ENCODE measurements at regions not wholly inside any gene's neighbourhood (a gene's known extent, or its start where the extent isn't known, plus 50 kb on each side); places are given as distances from the start of the nearest gene placed in this dataset.
"Not testable (repeated sequence)": the region's sequence is repeated elsewhere in the genome, so short reads cannot be mapped to it uniquely, and the experiment has no call there.

- no peak for DNase-seq (ENCODE audit: low read depth in 3 of 3)
Observed at GRCh38 chr13:79918620-79919019, 422.3 kb downstream of the SPRY2 start.

GRCh38 chr13:79917628-79918027, 423.3 kb downstream of the SPRY2 start:
- DNase-seq (ENCODE audit: low read depth in 3 of 3): no peak

- no peak for DNase-seq (ENCODE audit: low read depth in 3 of 3)
Observed at GRCh38 chr13:79915114-79915811, 425.7 kb downstream of the SPRY2 start.

GRCh38 chr13:79913141-79913827, 427.6 kb downstream of the SPRY2 start:
- DNase-seq (ENCODE audit: low read depth in 3 of 3): no peak

- no peak for DNase-seq (ENCODE audit: low read depth in 3 of 3)
Observed at GRCh38 chr13:79912403-79912802, 428.5 kb downstream of the SPRY2 start.

GRCh38 chr13:79910875-79911540, 429.9 kb downstream of the SPRY2 start:
- DNase-seq (ENCODE audit: low read depth in 3 of 3): no peak

- DNase-seq (ENCODE audit: low read depth in 3 of 3): no peak
Observed at GRCh38 chr13:79909644-79910043, 428.7 kb downstream of the NDFIP2 start.

- DNase-seq (ENCODE audit: low read depth in 3 of 3): no peak
Observed at GRCh38 chr13:79908381-79908780, 427.4 kb downstream of the NDFIP2 start.

GRCh38 chr13:79907527-79907926, 426.6 kb downstream of the NDFIP2 start:
- no peak for DNase-seq (ENCODE audit: low read depth in 3 of 3)

GRCh38 chr13:79906345-79906744, 425.4 kb downstream of the NDFIP2 start:
- DNase-seq (ENCODE audit: low read depth in 3 of 3): no peak

- DNase-seq (ENCODE audit: low read depth in 3 of 3): no peak
Observed at GRCh38 chr13:79905018-79905417, 424.1 kb downstream of the NDFIP2 start.

- DNase-seq (ENCODE audit: low read depth in 3 of 3): no peak
Observed at GRCh38 chr13:79904581-79904980, 423.6 kb downstream of the NDFIP2 start.

- DNase-seq (ENCODE audit: low read depth in 3 of 3): no peak
Observed at GRCh38 chr13:79901336-79901735, 420.4 kb downstream of the NDFIP2 start.

- no peak for DNase-seq (ENCODE audit: low read depth in 3 of 3)
Observed at GRCh38 chr13:79900356-79900755, 419.4 kb downstream of the NDFIP2 start.

- DNase-seq (ENCODE audit: low read depth in 3 of 3): no peak
Observed at GRCh38 chr13:79898996-79899395, 418.0 kb downstream of the NDFIP2 start.

- DNase-seq (ENCODE audit: low read depth in 3 of 3): no peak
Observed at GRCh38 chr13:79898202-79898826, 417.4 kb downstream of the NDFIP2 start.

- DNase-seq (ENCODE audit: low read depth in 3 of 3): no peak
Observed at GRCh38 chr13:79896851-79897250, 415.9 kb downstream of the NDFIP2 start.

- DNase-seq (ENCODE audit: low read depth in 3 of 3): no peak
Observed at GRCh38 chr13:79895416-79895815, 414.5 kb downstream of the NDFIP2 start.

GRCh38 chr13:79887278-79887677, 406.3 kb downstream of the NDFIP2 start:
- not testable (repeated sequence) for DNase-seq (ENCODE audit: low read depth in 3 of 3)

GRCh38 chr13:79886601-79887000, 405.6 kb downstream of the NDFIP2 start:
- DNase-seq (ENCODE audit: low read depth in 3 of 3): no peak

- DNase-seq (ENCODE audit: low read depth in 3 of 3): no peak
Observed at GRCh38 chr13:79884890-79885289, 403.9 kb downstream of the NDFIP2 start.

- DNase-seq (ENCODE audit: low read depth in 3 of 3): no peak
Observed at GRCh38 chr13:79883216-79883615, 402.3 kb downstream of the NDFIP2 start.
